Common myeloid progenitor, CD34-positive (primary cell): ENCODE measurements at regions not wholly inside any gene's neighbourhood (a gene's known extent, or its start where the extent isn't known, plus 50 kb on each side); places are given as distances from the start of the nearest gene placed in this dataset.

Experiments used
- CTCF ChIA-PET: fragments of 350-600 bp; sonication (Branson Sonifier 250); formaldehyde crosslinking; loops from one replicate; lab custom pipeline; 2021; ENCODE audit warnings: antibody characterized with exemption; lab: Charles Lee
- POLR2A ChIA-PET: fragments of 350-600 bp; sonication (Branson Sonifier 250); formaldehyde crosslinking; loops from one replicate; lab custom pipeline; 2021; ENCODE audit warnings: antibody characterized with exemption; lab: Charles Lee
- DNase-seq, 3 donors: peaks; one replicate each; pipeline versions ENCODE4 v3.0.0 to v3.0.0-alpha.2; 2013
- H3K27ac ChIP-seq, 2 experiments: 1 replicate in 1 of 2; 2 replicates in 1 of 2; pipeline ENCODE4 v1.7.0; 2013; ENCODE audit warnings: inconsistent platforms in 2 of 2, low read length in 2 of 2, mild to moderate bottlenecking in 2 of 2, low read depth in 1 of 2, moderate library complexity in 1 of 2; ENCODE audit not compliant: severe bottlenecking in 2 of 2, insufficient read depth in 1 of 2, poor library complexity in 1 of 2
- H3K27me3 ChIP-seq, 5 experiments: replicated peaks in 2 of 5; 1 replicate in 3 of 5; 2 replicates in 2 of 5; pipeline versions ENCODE4 v1.6.1 to v1.7.0; 2013; ENCODE audit warnings: low read length in 4 of 5, mild to moderate bottlenecking in 2 of 5, moderate library complexity in 2 of 5, inconsistent platforms in 1 of 5; ENCODE audit not compliant: insufficient read depth in 5 of 5, control insufficient read depth in 4 of 5
- H3K36me3 ChIP-seq, 4 experiments: 1 replicate in 2 of 4; 2 replicates in 2 of 4; pipeline versions ENCODE4 v1.6.1 to v1.7.0; 2013; ENCODE audit warnings: low read length in 3 of 4, control low read depth in 1 of 4, mild to moderate bottlenecking in 1 of 4; ENCODE audit not compliant: control insufficient read depth in 4 of 4, insufficient read depth in 4 of 4
- H3K4me1 ChIP-seq, 4 experiments: 1 replicate in 3 of 4; 2 replicates in 1 of 4; pipeline versions ENCODE4 v1.6.1 to v1.7.1; 2013; ENCODE audit warnings: low read length in 3 of 4, mild to moderate bottlenecking in 3 of 4, control low read depth in 1 of 4, inconsistent platforms in 1 of 4, moderate library complexity in 1 of 4; ENCODE audit not compliant: control insufficient read depth in 4 of 4, insufficient read depth in 4 of 4; ENCODE audit errors: control extremely low read depth in 1 of 4
- H3K4me3 ChIP-seq, 7 experiments: 1 replicate in 4 of 7; 2 replicates in 3 of 7; pipeline versions ENCODE4 v1.5.1 to v1.7.0; 2013; ENCODE audit warnings: mild to moderate bottlenecking in 7 of 7, low read length in 6 of 7, moderate library complexity in 6 of 7, inconsistent platforms in 2 of 7, low read depth in 2 of 7, control low read depth in 1 of 7; ENCODE audit not compliant: insufficient read depth in 4 of 7, control insufficient read depth in 1 of 7; ENCODE audit errors: extremely low read depth in 1 of 7
- H3K9me3 ChIP-seq, 5 experiments: 1 replicate in 4 of 5; 2 replicates in 1 of 5; pipeline versions ENCODE4 v1.6.1 to v1.7.1; 2013; ENCODE audit warnings: low read length in 4 of 5, mild to moderate bottlenecking in 2 of 5, inconsistent platforms in 1 of 5, low read depth in 1 of 5, moderate library complexity in 1 of 5; ENCODE audit not compliant: control insufficient read depth in 4 of 5, insufficient read depth in 2 of 5; ENCODE audit errors: control extremely low read depth in 1 of 5
- WGBS: methylation state at CpG from one replicate; pipeline ENCODE4 v1.1.5; 2013; ENCODE audit not compliant: insufficient coverage; 5-methylcytosine and 5-hydroxymethylcytosine counted together

- H3K9me3 ChIP-seq: no peaks in the 10 kb centered on the region
- no peaks in the 10 kb centered on the region for H3K4me1 ChIP-seq
- DNase-seq: no peak
- H3K27me3 ChIP-seq: no peaks in the 10 kb centered on the region
- no peaks in the 10 kb centered on the region for H3K36me3 ChIP-seq
- H3K4me3 ChIP-seq: no peak overlapping the region
- POLR2A ChIA-PET: no interaction called here
- H3K27ac ChIP-seq: no peak overlapping the region
- WGBS: no CpG with 5 or more reads among the region's 1 CpG
- CTCF ChIA-PET: no interaction called here
Measured at GRCh38 chr5:52731274-52732027, 56.3 kb upstream of the ITGA1 start.

- CTCF ChIA-PET: no interaction called here
- H3K36me3 ChIP-seq: no peaks in the 10 kb centered on the region
- POLR2A ChIA-PET: no interaction called here
- WGBS: no CpG with 5 or more reads among the region's 1 CpG
- H3K27ac ChIP-seq: no peak overlapping the region
- no peaks in the 10 kb centered on the region for H3K27me3 ChIP-seq
- H3K9me3 ChIP-seq: peaks cover 0 to 2% (median 0%) of the 10 kb centered on the region in 5 experiments
- no peak overlapping the region for H3K4me3 ChIP-seq
- DNase-seq: no peak
- peaks cover 0 to 6% (median 3%) of the 10 kb centered on the region in 4 experiments for H3K4me1 ChIP-seq
Measured at GRCh38 chr5:52734557-52734956, 53.2 kb upstream of the ITGA1 start.

- POLR2A ChIA-PET: no interaction called here
- peaks cover 0 to 2% (median 0%) of the 10 kb centered on the region in 5 experiments for H3K9me3 ChIP-seq
- WGBS: 75% methylated on average over 4 of the region's 4 CpGs
- no peaks in the 10 kb centered on the region for H3K36me3 ChIP-seq
- DNase-seq: no peak
- H3K27ac ChIP-seq: no peak overlapping the region
- H3K4me1 ChIP-seq: peaks cover 0 to 6% (median 3%) of the 10 kb centered on the region in 4 experiments
- CTCF ChIA-PET: no interaction called here
- H3K4me3 ChIP-seq: no peak overlapping the region
- H3K27me3 ChIP-seq: no peaks in the 10 kb centered on the region
Measured at GRCh38 chr5:52735139-52735538, 52.6 kb upstream of the ITGA1 start.
